ENCODE measurements at regions not wholly inside any gene's neighbourhood (a gene's known extent, or its start where the extent isn't known, plus 50 kb on each side); places are given as distances from the start of the nearest gene placed in this dataset.
"Not testable (repeated sequence)": the region's sequence is repeated elsewhere in the genome, so short reads cannot be mapped to it uniquely, and the experiment has no call there.

DNA sequence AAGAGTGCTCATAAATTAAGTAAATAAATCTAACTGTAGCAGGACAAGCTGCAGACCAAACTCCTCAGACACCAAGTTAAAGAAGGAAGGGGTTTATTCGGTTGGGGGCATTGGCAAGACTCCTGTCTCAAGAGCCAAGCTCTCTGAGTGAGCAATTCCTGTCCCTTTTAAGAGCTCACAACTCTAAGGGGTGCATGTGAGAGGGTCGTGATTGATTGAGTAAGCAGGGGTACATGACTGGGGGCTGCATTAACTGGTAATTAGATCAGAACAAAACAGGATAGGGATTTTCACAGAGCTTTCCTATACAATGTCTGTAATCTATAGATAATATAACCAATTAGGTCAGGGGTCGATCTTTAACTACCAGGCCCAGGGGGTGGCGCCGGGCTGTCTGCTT, 318.1 kb upstream of the TECRL start:
- CTCF ChIA-PET, H3K4me1 Mint-ChIP-seq, H3K27ac Mint-ChIP-seq, H3K4me3 Mint-ChIP-seq, H3K27me3 Mint-ChIP-seq, DNase-seq, H3K9me3 Mint-ChIP-seq, H3K36me3 Mint-ChIP-seq: not testable (repeated sequence)

DNA sequence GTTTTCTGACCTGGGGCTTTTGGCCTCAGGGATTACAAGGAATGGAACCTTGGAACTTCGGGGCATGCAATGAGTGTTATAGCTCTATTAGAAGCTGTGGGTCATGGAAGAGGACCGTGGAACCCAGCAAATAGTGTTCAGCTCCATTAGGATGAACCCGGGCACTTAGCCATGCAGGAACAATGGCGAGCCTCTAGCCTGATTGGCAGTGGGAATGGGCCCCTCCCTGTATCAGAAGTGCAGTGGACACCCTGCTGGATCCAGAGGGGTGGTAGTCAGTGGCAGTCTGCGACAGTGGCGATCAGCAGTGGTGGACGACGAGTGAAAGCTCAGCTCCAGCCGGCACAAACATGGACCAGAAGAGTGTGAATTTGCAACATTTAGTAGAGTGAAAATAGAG, 315.4 kb upstream of the TECRL start:
- Mint-ChIP-seq H3K27me3 (no peaks in the 10 kb centered on the region), H3K4me1 (no peaks in the 10 kb centered on the region), H3K4me3 (no peak overlapping the region)

DNA sequence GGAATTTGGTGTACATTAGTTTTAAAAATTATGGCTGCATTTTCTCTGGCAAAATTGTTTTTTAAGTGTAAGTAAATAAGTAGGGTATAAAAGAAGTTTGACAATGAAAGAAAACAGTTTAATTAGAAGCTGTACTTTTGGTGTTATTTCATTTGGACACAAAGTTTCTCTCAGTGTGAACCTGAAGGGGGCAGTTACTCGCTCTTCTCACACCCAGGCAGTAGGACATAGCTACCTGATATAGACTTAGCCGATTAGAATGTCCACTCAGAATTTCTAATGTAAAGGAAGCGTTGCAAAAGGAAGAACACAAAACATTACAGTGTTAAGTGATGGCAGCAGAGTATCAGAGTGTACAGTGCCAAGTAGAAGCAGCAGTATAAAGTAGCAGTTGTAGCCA, 311.9 kb upstream of the TECRL start:
- Mint-ChIP-seq H3K27me3 (no peaks in the 10 kb centered on the region), H3K9me3 (no peaks in the 10 kb centered on the region), H3K4me1 (no peaks in the 10 kb centered on the region), H3K4me3 (no peak overlapping the region), H3K36me3 (no peaks in the 10 kb centered on the region), H3K27ac (no peak overlapping the region)
- CTCF ChIA-PET: no interaction called here
- DNase-seq: no peak

More for the DNA sequence above, 315.4 kb upstream of the TECRL start:
- CTCF ChIA-PET: no interaction called here
- no peak overlapping the region for H3K27ac Mint-ChIP-seq
- H3K36me3 Mint-ChIP-seq: no peaks in the 10 kb centered on the region
- no peak for DNase-seq
- H3K9me3 Mint-ChIP-seq: no peaks in the 10 kb centered on the region

DNA sequence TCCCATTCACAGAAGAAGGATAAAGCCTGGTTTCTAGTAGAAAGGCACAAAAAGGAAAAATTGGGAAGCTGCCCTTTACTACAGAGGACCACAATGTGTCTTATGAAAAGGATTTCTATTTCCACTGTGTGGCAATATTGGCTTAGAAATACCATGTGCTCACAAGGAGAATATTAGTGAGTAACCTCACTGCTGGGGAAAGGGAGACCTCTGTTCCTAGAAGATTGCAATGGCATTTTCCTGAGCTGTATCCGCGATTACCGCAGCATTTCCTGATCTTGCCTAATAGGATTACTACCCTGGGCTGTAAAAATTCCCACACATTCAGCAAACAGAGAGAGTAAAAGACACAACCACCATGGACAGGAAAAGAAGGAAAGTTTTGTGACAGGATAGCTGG, 308.8 kb upstream of the TECRL start:
- Mint-ChIP-seq H3K27ac (no peak overlapping the region), H3K27me3 (no peaks in the 10 kb centered on the region), H3K4me1 (no peaks in the 10 kb centered on the region), H3K36me3 (no peaks in the 10 kb centered on the region), H3K4me3 (no peak overlapping the region), H3K9me3 (no peaks in the 10 kb centered on the region)
- DNase-seq: no peak
- CTCF ChIA-PET: no interaction called here

DNA sequence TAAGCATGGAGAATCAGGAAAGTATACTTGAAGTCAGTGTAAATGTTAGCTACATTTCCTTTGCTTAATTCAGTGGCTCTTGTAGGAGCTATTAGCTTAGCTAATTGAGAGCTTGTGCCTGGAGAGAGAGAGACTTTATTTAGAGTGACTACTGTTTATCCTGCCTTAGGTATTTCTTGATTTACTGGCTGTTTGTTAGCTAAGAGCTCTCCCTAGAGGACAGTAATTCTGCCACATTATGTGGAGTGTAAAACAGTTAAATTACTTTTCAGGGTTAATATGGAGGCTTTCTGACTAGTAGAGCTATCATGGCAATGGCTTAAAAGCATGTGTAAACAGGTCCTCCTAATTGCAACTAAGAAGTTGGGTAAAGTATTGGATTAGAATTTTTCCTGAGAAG, 306.5 kb upstream of the TECRL start:
- CTCF ChIA-PET: no interaction called here

DNA sequence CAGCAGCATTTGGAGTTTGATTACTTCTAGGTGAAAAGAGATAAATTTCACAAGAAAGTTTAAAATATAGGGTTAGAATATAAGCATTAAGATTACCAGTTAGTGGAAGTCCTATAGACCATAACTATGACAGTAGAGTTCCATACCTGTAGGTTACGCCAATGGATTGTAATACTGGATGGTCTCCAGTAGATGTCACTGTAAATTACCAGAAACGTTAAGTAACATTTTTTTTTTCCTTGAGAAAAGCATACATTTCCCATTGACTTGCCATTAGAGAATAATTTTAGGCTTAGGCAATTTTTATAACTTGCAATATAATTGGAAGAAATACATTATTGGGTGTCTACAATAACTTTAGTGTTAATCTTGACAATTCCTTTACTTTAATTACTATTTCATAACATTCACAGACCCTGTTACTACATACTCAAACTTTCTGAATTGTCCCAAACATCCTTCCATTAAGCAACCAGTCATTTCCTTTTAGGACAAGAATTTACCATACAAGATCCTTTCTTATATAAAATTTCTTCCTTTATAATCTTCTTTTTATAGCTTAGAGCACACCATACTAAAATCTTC, 304.1 kb upstream of the TECRL start:
- no peaks in the 10 kb centered on the region for H3K4me1 Mint-ChIP-seq
- H3K27me3 Mint-ChIP-seq: no peaks in the 10 kb centered on the region
- H3K4me3 Mint-ChIP-seq: no peak overlapping the region
- no peak overlapping the region for H3K27ac Mint-ChIP-seq
- CTCF ChIA-PET: no interaction called here
- H3K9me3 Mint-ChIP-seq: no peaks in the 10 kb centered on the region
- H3K36me3 Mint-ChIP-seq: no peaks in the 10 kb centered on the region
- no peak for DNase-seq

More for the DNA sequence above, 306.5 kb upstream of the TECRL start:
- H3K36me3 Mint-ChIP-seq: no peaks in the 10 kb centered on the region
- H3K4me3 Mint-ChIP-seq: no peak overlapping the region
- no peak overlapping the region for H3K27ac Mint-ChIP-seq
- no peak for DNase-seq
- H3K4me1 Mint-ChIP-seq: no peaks in the 10 kb centered on the region
- H3K9me3 Mint-ChIP-seq: no peaks in the 10 kb centered on the region
- no peaks in the 10 kb centered on the region for H3K27me3 Mint-ChIP-seq

DNA sequence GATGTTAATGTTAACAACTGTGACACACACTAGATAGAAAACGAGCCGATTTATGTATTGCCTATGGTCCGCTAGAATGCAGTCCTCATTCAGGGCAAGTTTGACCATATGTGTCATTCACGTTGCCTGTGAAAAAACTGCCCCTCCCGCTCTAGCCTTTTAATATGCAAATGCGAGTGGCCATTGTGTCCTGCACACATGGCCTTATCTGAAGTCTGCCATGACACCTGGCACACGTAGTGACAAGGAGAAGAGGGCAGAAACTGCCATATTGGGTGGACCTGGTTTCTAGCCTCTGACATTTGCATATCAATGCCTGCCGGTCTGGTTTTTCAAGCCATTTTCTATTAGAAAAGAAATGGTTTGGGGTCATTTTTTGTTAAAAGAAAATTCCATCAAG, 303.3 kb upstream of the TECRL start:
- Mint-ChIP-seq H3K36me3 (no peaks in the 10 kb centered on the region), H3K4me1 (no peaks in the 10 kb centered on the region), H3K9me3 (no peaks in the 10 kb centered on the region), H3K4me3 (no peak overlapping the region), H3K27me3 (no peaks in the 10 kb centered on the region), H3K27ac (no peak overlapping the region)
- no peak for DNase-seq
- CTCF ChIA-PET: no interaction called here

DNA sequence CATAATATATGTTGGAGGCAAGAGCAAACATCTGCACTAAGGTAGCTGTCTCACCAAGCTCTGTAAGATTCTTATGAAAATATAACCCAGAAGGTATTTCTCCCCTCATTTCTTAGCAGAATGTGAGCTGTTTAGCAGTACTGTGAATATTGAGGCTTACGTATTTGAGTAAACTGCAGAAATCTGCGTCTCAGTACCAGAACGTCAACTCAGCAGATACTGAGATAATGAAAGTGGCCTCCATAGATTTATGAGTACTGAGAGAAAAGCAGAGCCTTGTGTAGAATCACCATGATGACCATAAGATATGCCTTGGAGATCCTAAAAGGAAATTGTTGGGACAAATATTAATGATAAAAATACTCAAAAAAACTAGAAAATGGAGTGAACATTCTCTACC, 296.7 kb upstream of the TECRL start:
- H3K27me3 Mint-ChIP-seq: no peaks in the 10 kb centered on the region
- DNase-seq: no peak
- H3K4me3 Mint-ChIP-seq: no peak overlapping the region
- H3K4me1 Mint-ChIP-seq: no peaks in the 10 kb centered on the region
- H3K9me3 Mint-ChIP-seq: peaks cover 6% of the 10 kb centered on the region
- CTCF ChIA-PET: no interaction called here
- H3K27ac Mint-ChIP-seq: no peak overlapping the region
- H3K36me3 Mint-ChIP-seq: no peaks in the 10 kb centered on the region

DNA sequence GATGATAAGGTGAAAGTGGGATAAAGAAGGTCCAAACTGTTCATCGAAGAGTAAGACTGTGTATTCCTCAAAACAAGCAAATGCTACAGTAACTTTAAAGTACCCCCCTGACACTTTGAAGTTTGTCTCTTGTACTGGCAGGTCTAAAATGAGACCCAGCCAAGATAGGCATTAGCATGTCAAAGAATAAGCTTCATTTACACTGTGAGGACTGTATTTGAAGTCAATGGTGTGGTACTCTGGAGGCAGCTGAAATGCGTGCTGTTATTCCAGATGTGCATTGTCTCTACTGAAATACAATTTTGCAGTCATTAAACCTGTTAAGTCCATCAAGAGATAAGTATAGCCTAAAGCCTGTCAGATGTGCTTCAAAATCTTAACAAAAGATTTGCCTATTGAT, 288.9 kb upstream of the TECRL start:
- no peaks in the 10 kb centered on the region for H3K9me3 Mint-ChIP-seq

DNA sequence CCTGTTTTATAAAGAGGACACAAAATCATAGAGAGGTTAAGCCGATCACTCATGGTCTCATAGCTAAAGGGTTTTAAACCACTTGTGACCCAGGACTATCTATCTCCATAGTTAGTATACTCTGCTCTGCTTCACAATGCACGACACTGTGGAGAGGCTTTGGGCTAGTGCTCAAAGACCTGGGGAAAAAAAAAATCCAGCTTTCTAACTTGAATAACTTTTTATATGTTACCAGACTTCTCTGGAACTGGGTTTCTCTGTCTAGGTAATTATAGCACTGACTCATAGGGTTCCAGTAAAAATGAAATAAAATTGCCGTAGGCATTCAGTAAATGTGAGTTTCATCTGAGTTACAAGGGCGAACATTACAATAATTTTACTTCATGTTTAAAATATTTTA, 273.7 kb upstream of the TECRL start:
- Mint-ChIP-seq H3K4me1 (no peaks in the 10 kb centered on the region), H3K4me3 (no peak overlapping the region), H3K27ac (no peak overlapping the region), H3K9me3 (peaks cover 3% of the 10 kb centered on the region), H3K27me3 (no peaks in the 10 kb centered on the region), H3K36me3 (no peaks in the 10 kb centered on the region)
- CTCF ChIA-PET: no interaction called here
- DNase-seq: no peak

More for the DNA sequence above, 288.9 kb upstream of the TECRL start:
- Mint-ChIP-seq H3K4me1 (no peaks in the 10 kb centered on the region), H3K27me3 (no peaks in the 10 kb centered on the region), H3K36me3 (no peaks in the 10 kb centered on the region), H3K4me3 (no peak overlapping the region), H3K27ac (no peak overlapping the region)
- CTCF ChIA-PET: no interaction called here
- DNase-seq: no peak

DNA sequence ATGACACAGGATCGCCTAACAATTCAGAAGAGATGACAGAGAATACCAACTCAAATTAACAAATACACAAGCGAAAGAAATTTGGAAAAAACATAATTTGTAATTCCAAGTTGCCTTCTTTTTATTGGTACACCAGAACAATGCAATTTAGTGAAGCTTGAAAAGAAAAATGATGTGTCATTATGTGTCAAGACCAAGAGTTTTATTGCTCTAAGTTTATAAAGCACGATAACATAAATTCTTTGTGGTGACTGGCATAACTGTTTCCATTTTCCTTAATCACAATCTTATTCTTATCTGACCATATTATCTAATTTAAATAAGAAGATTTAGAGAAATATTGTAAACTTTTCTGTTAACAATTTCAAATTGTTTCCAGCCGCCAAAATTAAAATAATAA, 273.2 kb upstream of the TECRL start:
- Mint-ChIP-seq H3K36me3 (no peaks in the 10 kb centered on the region), H3K9me3 (peaks cover 4% of the 10 kb centered on the region), H3K4me3 (no peak overlapping the region), H3K4me1 (no peaks in the 10 kb centered on the region), H3K27ac (no peak overlapping the region), H3K27me3 (no peaks in the 10 kb centered on the region)
- DNase-seq: no peak
- CTCF ChIA-PET: no interaction called here

DNA sequence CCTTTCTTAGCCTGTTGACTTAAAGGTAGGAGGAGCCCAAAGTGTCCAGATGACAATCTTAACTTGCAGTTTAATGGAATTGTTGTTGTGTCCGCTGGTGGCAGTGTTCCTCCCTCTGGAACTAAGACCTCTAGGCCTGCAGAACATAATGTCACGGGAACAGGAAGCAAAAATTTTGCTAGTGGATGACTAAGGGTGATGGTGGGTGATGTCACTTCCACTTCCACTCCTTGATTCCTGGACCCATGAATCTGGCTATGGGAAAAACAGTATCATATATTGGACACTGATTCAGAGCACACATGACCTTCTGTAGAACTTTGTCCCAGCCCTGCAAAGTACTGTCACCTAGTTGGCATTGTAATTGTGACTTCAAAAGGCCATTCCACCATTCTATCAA, 263.9 kb upstream of the TECRL start:
- H3K36me3 Mint-ChIP-seq, DNase-seq, H3K4me3 Mint-ChIP-seq, CTCF ChIA-PET, H3K27ac Mint-ChIP-seq, H3K27me3 Mint-ChIP-seq, H3K4me1 Mint-ChIP-seq: not testable (repeated sequence)
- H3K9me3 Mint-ChIP-seq: peaks cover 21% of the 10 kb centered on the region

DNA sequence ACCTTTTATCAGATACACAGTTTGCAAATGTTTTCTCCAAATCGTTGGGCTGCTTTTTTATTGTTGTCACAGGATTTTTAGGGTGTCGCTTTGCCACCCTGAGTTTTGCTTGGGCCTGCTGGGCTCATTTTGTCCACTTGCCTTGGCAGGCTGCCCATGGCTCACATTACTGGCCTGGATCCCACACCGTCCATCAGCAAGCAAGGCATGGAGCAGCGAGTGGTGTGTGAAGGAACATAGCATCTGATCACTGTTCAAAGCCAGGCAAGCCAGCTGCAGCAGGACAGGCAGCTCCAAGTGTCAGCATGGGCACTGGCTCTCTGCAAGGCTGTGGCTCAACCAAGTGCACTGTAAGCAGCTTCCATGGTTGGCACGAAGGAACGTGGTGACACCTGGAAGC, 261.4 kb upstream of the TECRL start:
- no peak overlapping the region for H3K4me3 Mint-ChIP-seq
- H3K27me3 Mint-ChIP-seq: no peaks in the 10 kb centered on the region
- no peaks in the 10 kb centered on the region for H3K36me3 Mint-ChIP-seq
- DNase-seq: no peak
- H3K27ac Mint-ChIP-seq: no peak overlapping the region
- H3K9me3 Mint-ChIP-seq: peaks cover 6% of the 10 kb centered on the region
- no peaks in the 10 kb centered on the region for H3K4me1 Mint-ChIP-seq
- CTCF ChIA-PET: no interaction called here

DNA sequence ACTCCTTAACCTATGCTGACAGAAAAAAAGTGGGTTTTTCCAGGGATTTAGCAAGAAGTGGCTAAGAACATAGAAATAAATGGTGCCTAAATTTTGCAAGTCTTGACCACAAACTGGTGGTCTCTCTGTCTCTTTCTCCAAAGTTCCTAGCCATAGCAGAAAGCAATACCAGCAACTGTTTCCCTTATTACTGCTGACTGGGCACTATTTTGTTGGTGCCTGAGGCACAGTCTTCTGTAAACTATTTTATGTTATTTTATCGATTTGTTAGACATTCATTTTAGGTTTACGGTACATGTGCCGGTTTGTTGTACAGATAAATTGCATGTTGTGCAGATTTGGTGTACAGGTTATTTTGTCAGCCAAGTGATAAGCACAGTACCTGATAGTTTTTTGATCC, 234.6 kb upstream of the TECRL start:
- H3K27ac Mint-ChIP-seq: no peak overlapping the region
- no peaks in the 10 kb centered on the region for H3K27me3 Mint-ChIP-seq
- peaks cover 10% of the 10 kb centered on the region for H3K9me3 Mint-ChIP-seq
- CTCF ChIA-PET: no interaction called here
- no peak overlapping the region for H3K4me3 Mint-ChIP-seq
- no peak for DNase-seq
- H3K36me3 Mint-ChIP-seq: no peaks in the 10 kb centered on the region
- no peaks in the 10 kb centered on the region for H3K4me1 Mint-ChIP-seq

DNA sequence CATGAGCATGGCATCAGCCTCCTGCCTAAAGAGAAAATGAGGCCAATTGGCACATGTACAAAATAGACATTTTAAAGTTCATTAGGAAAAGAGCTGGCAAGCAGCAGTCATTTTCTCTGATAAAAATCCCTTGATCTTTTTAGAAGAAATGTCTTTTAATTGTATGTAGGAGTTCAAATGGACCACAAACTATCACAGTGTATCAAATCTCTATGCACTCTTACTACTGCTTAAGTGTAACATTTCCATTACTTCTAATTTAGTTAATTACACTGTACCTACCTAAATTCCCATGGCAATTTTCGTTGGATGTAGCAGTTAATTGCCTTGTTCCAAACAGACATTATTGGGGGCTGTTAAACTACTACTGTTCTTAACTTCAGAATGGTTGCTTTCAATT, 233.7 kb upstream of the TECRL start:
- CTCF ChIA-PET: no interaction called here
- Mint-ChIP-seq H3K4me1 (no peaks in the 10 kb centered on the region), H3K9me3 (peaks cover 7% of the 10 kb centered on the region), H3K4me3 (no peak overlapping the region), H3K27ac (no peak overlapping the region), H3K27me3 (no peaks in the 10 kb centered on the region), H3K36me3 (no peaks in the 10 kb centered on the region)
- no peak for DNase-seq

DNA sequence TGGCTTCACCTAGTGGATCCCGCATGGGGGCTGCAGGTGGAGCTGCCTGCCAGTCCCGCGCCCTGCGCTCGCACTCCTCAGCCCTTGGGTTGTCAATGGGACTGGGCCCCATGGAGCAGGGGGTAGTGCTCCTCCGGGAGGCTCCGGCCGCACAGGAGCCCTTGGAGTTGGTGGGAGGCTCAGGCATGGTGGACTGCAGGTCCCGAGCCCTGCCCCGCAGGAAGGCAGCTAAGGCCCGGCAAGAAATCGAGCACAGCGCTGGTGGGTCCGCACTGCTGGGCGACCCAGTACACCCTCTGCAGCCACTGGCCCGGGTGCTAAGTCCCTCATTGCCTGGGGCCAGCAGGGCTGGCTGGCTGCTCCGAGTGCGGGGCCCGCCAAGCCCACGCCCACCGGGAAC, 231.2 kb upstream of the TECRL start:
- H3K4me3 Mint-ChIP-seq, H3K36me3 Mint-ChIP-seq, H3K9me3 Mint-ChIP-seq, DNase-seq, H3K4me1 Mint-ChIP-seq, H3K27ac Mint-ChIP-seq, H3K27me3 Mint-ChIP-seq, CTCF ChIA-PET: not testable (repeated sequence)
